SK-N-SH (cell line): ENCODE measurements at regions not wholly inside any gene's neighbourhood (a gene's known extent, or its start where the extent isn't known, plus 50 kb on each side); places are given as distances from the start of the nearest gene placed in this dataset.

Experiments
- CTCF ChIA-PET: fragments of 300-600, 350-600 bp; formaldehyde crosslinking; extraction: SDS; loops from one replicate; lab custom pipeline; 2021; lab: Yijun Ruan, JAX
- POLR2A ChIA-PET: fragments of 350-600 bp; sonication (Branson Sonifier 250); formaldehyde crosslinking; extraction: SDS; loops from one replicate; lab custom pipeline; 2020; ENCODE audit warnings: antibody characterized with exemption, inconsistent platforms; lab: Yijun Ruan, JAX
- DNase-seq: peaks from one replicate; pipeline ENCODE4 v3.0.0; 2012
- H2AFZ ChIP-seq: fragments of 200-600 bp; sonication (generic); 2 replicates; pipeline ENCODE4 v1.8.1; 2016; ENCODE audit warnings: antibody characterized with exemption, mild to moderate bottlenecking, low read depth
- H3F3A ChIP-seq: fragments of 200-600 bp; sonication (generic); replicated peaks from 2 replicates; pipeline ENCODE3; 2016; ENCODE audit warnings: antibody characterized with exemption, mild to moderate bottlenecking; ENCODE audit not compliant: insufficient read depth
- H3K27ac ChIP-seq, 2 experiments: fragments of 200-500 bp in 1 of 2; fragments of 200-600 bp in 1 of 2; sonication (Bioruptor generic) in 1 of 2; sonication (generic), shearing (Covaris generic) in 1 of 2; 2 replicates each; pipeline versions ENCODE4 v1.5.1 to v1.6.1; 2014 to 2016; ENCODE audit warnings: low read depth in 2 of 2, inconsistent platforms in 1 of 2, low read length in 1 of 2, mild to moderate bottlenecking in 1 of 2, mixed read lengths in 1 of 2
- H3K27me3 ChIP-seq: fragments of 200-600 bp; sonication (generic), shearing (Covaris generic); 2 replicates; pipeline ENCODE4 v1.6.1; 2016; ENCODE audit warnings: mixed run types; ENCODE audit not compliant: insufficient read depth
- H3K36me3 ChIP-seq, 2 experiments: fragments of 200-500 bp in 1 of 2; fragments of 200-600 bp in 1 of 2; sonication (Bioruptor generic) in 1 of 2; sonication (generic) in 1 of 2; replicated peaks in 1 of 2; 2 replicates each; pipeline versions ENCODE3 to v1.5.1; 2014 to 2016; ENCODE audit warnings: low read length in 1 of 2, mild to moderate bottlenecking in 1 of 2; ENCODE audit not compliant: insufficient read depth in 2 of 2, control insufficient read depth in 1 of 2
- H3K4me1 ChIP-seq, 2 experiments: fragments of 200-500 bp in 1 of 2; fragments of 200-600 bp in 1 of 2; sonication (Bioruptor generic) in 1 of 2; sonication (generic), shearing (Covaris generic) in 1 of 2; 2 replicates each; pipeline versions ENCODE4 v1.5.1 to v1.6.1; 2014 to 2016; ENCODE audit warnings: low read depth in 1 of 2, low read length in 1 of 2, mixed run types in 1 of 2; ENCODE audit not compliant: insufficient read depth in 2 of 2, control insufficient read depth in 1 of 2
- H3K4me2 ChIP-seq: fragments of 200-600 bp; sonication (generic), shearing (Covaris generic); 2 replicates; pipeline ENCODE4 v1.6.1; 2017; ENCODE audit warnings: mixed run types
- H3K4me3 ChIP-seq, 2 experiments: fragments of 200-500 bp in 1 of 2; fragments of 200-600 bp in 1 of 2; sonication (Bioruptor generic) in 1 of 2; sonication (generic), shearing (Covaris generic) in 1 of 2; 2 replicates each; pipeline versions ENCODE4 v1.5.1 to v1.8.1; 2014 to 2016; ENCODE audit warnings: low read depth in 2 of 2, inconsistent platforms in 1 of 2, low read length in 1 of 2, mild to moderate bottlenecking in 1 of 2, mixed read lengths in 1 of 2, moderate library complexity in 1 of 2
- H3K79me2 ChIP-seq: fragments of 200-600 bp; sonication (generic); 2 replicates; pipeline ENCODE4 v1.8.1; 2017; ENCODE audit warnings: mild to moderate bottlenecking; ENCODE audit not compliant: insufficient read depth
- H3K9ac ChIP-seq: fragments of 200-600 bp; sonication (generic); 2 replicates; pipeline ENCODE4 v1.6.1; 2017; ENCODE audit warnings: mixed run types
- H3K9me2 ChIP-seq: fragments of 200-600 bp; sonication (generic); 2 replicates; pipeline ENCODE4 v1.6.1; 2017; ENCODE audit warnings: mixed run types
- H3K9me3 ChIP-seq: fragments of 200-600 bp; sonication (generic); 2 replicates; pipeline ENCODE4 v1.6.1; 2017; ENCODE audit warnings: mixed run types, mild to moderate bottlenecking, moderate library complexity
- H4K20me1 ChIP-seq: fragments of 200-600 bp; sonication (generic); 2 replicates; pipeline ENCODE4 v1.6.1; 2017; ENCODE audit warnings: mild to moderate bottlenecking, mixed run types; ENCODE audit not compliant: insufficient read depth
- CHD2 ChIP-seq: fragments of 150-350 bp; IDR thresholded peaks from 2 replicates; pipeline ENCODE4 v1.6.1; 2018; ENCODE audit warnings: low read length; ENCODE audit not compliant: partially characterized antibody
- ELF1 ChIP-seq: IDR thresholded peaks from 2 replicates; pipeline ENCODE4 v1.4.0; 2012
- EZH2phosphoT487 ChIP-seq: fragments of 200-600 bp; sonication (generic); IDR thresholded peaks from 2 replicates; pipeline ENCODE4 v1.6.1; 2017; ENCODE audit warnings: low read depth, mixed run types, mild to moderate bottlenecking, antibody characterized with exemption, moderate library complexity, borderline replicate concordance
- FOSL2 ChIP-seq: IDR thresholded peaks from 2 replicates; pipeline ENCODE4 v1.4.0; 2012; ENCODE audit warnings: low read depth, mild to moderate bottlenecking, moderate library complexity, borderline replicate concordance
- GABPA ChIP-seq: IDR thresholded peaks from 2 replicates; pipeline ENCODE4 v1.4.0; 2012; ENCODE audit warnings: low read depth, mild to moderate bottlenecking
- MEF2A ChIP-seq: IDR thresholded peaks from 2 replicates; pipeline ENCODE4 v1.4.0; 2012; ENCODE audit warnings: low read depth, borderline replicate concordance
- NFIC ChIP-seq: IDR thresholded peaks from 2 replicates; pipeline ENCODE4 v1.4.0; 2012; ENCODE audit warnings: borderline replicate concordance
- NRF1 ChIP-seq: IDR thresholded peaks from 2 replicates; pipeline ENCODE4 v1.6.1; 2012; ENCODE audit warnings: low read depth, mild to moderate bottlenecking, low read length
- RCOR1 ChIP-seq: fragments of 150-350 bp; IDR thresholded peaks from 2 replicates; pipeline ENCODE4 v1.6.1; 2017; ENCODE audit warnings: antibody characterized with exemption, low read length
- RFX5 ChIP-seq: IDR thresholded peaks from 2 replicates; pipeline ENCODE4 v1.6.1; 2012; ENCODE audit warnings: mild to moderate bottlenecking, improper control_type of control experiment, low read length
- SMC3 ChIP-seq: IDR thresholded peaks from 2 replicates; pipeline ENCODE4 v1.6.1; 2012; ENCODE audit warnings: low read depth, low read length, improper control_type of control experiment
- TAF1 ChIP-seq: IDR thresholded peaks from 2 replicates; pipeline ENCODE4 v1.6.1; 2012; ENCODE audit warnings: low read depth, mild to moderate bottlenecking, low read length, moderate library complexity, borderline replicate concordance
- TEAD4 ChIP-seq: IDR thresholded peaks from 2 replicates; pipeline ENCODE4 v1.4.0; 2012; ENCODE audit warnings: mild to moderate bottlenecking, borderline replicate concordance; ENCODE audit not compliant: insufficient read depth
- WGBS: methylation state at CpG from one replicate; pipeline ENCODE4 v1.1.6; 2017; ENCODE audit warnings: low lambda C conversion rate; 5-methylcytosine and 5-hydroxymethylcytosine counted together
- TF ChIP-seq, protein P1 (sequence below): IDR thresholded peaks from 2 replicates; pipeline ENCODE4 v1.6.1; 2012; ENCODE audit warnings: mild to moderate bottlenecking, low read depth, low read length, moderate library complexity
- TF ChIP-seq, protein P2 (sequence below): IDR thresholded peaks from 2 replicates; pipeline ENCODE4 v1.4.0; 2012; ENCODE audit warnings: low read depth, borderline replicate concordance
- TF ChIP-seq, protein P3 (sequence below): IDR thresholded peaks from 2 replicates; pipeline ENCODE4 v1.4.0; 2012; ENCODE audit warnings: low read depth, borderline replicate concordance
- TF ChIP-seq, protein P4 (sequence below): fragments of 200-600 bp; sonication (generic); IDR thresholded peaks from 2 replicates; pipeline ENCODE4 v1.6.1; 2017; ENCODE audit warnings: antibody characterized with exemption, mild to moderate bottlenecking, moderate library complexity
- TF ChIP-seq, protein P5 (sequence below): IDR thresholded peaks from 2 replicates; pipeline ENCODE4 v1.4.0; 2012; ENCODE audit warnings: low read depth

DNA sequence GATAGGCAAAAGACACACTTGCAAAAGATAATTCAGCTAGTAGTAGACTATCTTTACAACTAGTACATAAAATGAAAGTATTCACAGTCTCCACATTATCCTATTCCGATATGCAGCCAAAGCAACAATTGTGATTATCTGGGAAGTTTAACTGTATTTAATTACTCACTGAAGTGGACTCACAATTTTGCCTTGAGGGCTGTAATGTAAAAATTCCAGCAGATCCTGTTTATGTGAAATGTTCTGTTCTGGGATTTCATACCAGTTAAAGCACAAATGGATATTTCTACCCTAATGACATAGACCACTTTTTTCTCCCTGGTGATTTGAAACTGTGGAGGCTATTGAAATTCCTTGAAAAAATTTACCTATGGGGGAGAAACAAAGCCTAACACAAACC is 474.4 kb upstream of the EDIL3 start:
- TF ChIP-seq SMC3 (no peak), ELF1 (no peak), NFIC (no peak), TEAD4 (no peak), FOSL2 (no peak), RFX5 (no peak), MEF2A (no peak), CHD2 (no peak), RCOR1 (no peak), EZH2phosphoT487 (no peak), GABPA (no peak), NRF1 (no peak), TAF1 (no peak)
- TF ChIP-seq, protein P1, sequence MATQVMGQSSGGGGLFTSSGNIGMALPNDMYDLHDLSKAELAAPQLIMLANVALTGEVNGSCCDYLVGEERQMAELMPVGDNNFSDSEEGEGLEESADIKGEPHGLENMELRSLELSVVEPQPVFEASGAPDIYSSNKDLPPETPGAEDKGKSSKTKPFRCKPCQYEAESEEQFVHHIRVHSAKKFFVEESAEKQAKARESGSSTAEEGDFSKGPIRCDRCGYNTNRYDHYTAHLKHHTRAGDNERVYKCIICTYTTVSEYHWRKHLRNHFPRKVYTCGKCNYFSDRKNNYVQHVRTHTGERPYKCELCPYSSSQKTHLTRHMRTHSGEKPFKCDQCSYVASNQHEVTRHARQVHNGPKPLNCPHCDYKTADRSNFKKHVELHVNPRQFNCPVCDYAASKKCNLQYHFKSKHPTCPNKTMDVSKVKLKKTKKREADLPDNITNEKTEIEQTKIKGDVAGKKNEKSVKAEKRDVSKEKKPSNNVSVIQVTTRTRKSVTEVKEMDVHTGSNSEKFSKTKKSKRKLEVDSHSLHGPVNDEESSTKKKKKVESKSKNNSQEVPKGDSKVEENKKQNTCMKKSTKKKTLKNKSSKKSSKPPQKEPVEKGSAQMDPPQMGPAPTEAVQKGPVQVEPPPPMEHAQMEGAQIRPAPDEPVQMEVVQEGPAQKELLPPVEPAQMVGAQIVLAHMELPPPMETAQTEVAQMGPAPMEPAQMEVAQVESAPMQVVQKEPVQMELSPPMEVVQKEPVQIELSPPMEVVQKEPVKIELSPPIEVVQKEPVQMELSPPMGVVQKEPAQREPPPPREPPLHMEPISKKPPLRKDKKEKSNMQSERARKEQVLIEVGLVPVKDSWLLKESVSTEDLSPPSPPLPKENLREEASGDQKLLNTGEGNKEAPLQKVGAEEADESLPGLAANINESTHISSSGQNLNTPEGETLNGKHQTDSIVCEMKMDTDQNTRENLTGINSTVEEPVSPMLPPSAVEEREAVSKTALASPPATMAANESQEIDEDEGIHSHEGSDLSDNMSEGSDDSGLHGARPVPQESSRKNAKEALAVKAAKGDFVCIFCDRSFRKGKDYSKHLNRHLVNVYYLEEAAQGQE: no peak
- TF ChIP-seq, protein P2, sequence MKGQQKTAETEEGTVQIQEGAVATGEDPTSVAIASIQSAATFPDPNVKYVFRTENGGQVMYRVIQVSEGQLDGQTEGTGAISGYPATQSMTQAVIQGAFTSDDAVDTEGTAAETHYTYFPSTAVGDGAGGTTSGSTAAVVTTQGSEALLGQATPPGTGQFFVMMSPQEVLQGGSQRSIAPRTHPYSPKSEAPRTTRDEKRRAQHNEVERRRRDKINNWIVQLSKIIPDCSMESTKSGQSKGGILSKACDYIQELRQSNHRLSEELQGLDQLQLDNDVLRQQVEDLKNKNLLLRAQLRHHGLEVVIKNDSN: no peak
- TF ChIP-seq, protein P3, sequence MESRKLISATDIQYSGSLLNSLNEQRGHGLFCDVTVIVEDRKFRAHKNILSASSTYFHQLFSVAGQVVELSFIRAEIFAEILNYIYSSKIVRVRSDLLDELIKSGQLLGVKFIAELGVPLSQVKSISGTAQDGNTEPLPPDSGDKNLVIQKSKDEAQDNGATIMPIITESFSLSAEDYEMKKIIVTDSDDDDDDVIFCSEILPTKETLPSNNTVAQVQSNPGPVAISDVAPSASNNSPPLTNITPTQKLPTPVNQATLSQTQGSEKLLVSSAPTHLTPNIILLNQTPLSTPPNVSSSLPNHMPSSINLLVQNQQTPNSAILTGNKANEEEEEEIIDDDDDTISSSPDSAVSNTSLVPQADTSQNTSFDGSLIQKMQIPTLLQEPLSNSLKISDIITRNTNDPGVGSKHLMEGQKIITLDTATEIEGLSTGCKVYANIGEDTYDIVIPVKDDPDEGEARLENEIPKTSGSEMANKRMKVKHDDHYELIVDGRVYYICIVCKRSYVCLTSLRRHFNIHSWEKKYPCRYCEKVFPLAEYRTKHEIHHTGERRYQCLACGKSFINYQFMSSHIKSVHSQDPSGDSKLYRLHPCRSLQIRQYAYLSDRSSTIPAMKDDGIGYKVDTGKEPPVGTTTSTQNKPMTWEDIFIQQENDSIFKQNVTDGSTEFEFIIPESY: no peak
- TF ChIP-seq, protein P4, sequence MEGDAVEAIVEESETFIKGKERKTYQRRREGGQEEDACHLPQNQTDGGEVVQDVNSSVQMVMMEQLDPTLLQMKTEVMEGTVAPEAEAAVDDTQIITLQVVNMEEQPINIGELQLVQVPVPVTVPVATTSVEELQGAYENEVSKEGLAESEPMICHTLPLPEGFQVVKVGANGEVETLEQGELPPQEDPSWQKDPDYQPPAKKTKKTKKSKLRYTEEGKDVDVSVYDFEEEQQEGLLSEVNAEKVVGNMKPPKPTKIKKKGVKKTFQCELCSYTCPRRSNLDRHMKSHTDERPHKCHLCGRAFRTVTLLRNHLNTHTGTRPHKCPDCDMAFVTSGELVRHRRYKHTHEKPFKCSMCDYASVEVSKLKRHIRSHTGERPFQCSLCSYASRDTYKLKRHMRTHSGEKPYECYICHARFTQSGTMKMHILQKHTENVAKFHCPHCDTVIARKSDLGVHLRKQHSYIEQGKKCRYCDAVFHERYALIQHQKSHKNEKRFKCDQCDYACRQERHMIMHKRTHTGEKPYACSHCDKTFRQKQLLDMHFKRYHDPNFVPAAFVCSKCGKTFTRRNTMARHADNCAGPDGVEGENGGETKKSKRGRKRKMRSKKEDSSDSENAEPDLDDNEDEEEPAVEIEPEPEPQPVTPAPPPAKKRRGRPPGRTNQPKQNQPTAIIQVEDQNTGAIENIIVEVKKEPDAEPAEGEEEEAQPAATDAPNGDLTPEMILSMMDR: no peak
- TF ChIP-seq, protein P5, sequence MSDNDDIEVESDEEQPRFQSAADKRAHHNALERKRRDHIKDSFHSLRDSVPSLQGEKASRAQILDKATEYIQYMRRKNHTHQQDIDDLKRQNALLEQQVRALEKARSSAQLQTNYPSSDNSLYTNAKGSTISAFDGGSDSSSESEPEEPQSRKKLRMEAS: no peak
- no peaks in the 10 kb centered on the region for H4K20me1 ChIP-seq
- ChIA-PET POLR2A (no interaction called here), CTCF (no interaction called here)
- H3K27me3 ChIP-seq: no peaks in the 10 kb centered on the region; the same call in 1 of the 2 replicates
- no peak for DNase-seq
- H3K79me2 ChIP-seq: no peaks in the 10 kb centered on the region
- WGBS: 12% methylated on average over 1 of the region's 1 CpG
- no peaks in the 10 kb centered on the region for H3F3A ChIP-seq
- peaks cover 6% of the 10 kb centered on the region; the same call in 1 of the 2 replicates for H3K9me2 ChIP-seq
- no peak overlapping the region for H3K9ac ChIP-seq
- no peaks in the 10 kb centered on the region for H3K4me1 ChIP-seq
- no peak overlapping the region for H3K4me3 ChIP-seq
- H3K9me3 ChIP-seq: no peaks in the 10 kb centered on the region
- H3K36me3 ChIP-seq: peaks cover 0 to 3% of the 10 kb centered on the region in 2 experiments
- no peak overlapping the region for H2AFZ ChIP-seq
- H3K4me2 ChIP-seq: no peak overlapping the region
- no peak overlapping the region for H3K27ac ChIP-seq
